HTR-8/SVneo (cell line): ENCODE measurements at regions not wholly inside any gene's neighbourhood (a gene's known extent, or its start where the extent isn't known, plus 50 kb on each side); places are given as distances from the start of the nearest gene placed in this dataset.

Experiments
- DNase-seq: peaks from one replicate; pipeline ENCODE4 v3.0.0; 2011; ENCODE audit warnings: low spot score, mixed read lengths; ENCODE audit not compliant: insufficient read length
- FAIRE-seq: peaks from 2 replicates; lab custom pipeline; 2011; peaks lifted over from hg19 to GRCh38; lab: Jason Lieb, UNC

DNA sequence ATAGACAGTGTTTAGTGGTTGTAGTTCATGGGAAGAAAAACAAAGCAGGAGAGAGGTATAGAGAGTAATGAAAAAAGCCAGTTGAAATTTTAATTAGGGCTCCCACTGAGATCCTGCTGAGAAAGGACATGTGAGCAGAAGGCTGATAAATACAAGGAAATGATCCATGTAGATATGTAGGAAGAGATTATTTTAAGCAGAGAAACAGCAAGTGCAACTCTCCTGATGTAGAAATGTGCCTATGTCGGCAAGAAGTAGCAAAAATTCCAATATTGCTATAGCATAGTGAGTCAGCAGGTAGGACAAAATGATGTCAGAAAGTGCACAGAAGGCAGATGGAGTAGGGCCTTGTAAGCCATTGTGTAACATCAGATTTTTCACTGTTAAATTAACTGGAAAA lies 1027.3 kb downstream of the PCDH18 start:
- FAIRE-seq: no peak
- DNase-seq: no peak

DNA sequence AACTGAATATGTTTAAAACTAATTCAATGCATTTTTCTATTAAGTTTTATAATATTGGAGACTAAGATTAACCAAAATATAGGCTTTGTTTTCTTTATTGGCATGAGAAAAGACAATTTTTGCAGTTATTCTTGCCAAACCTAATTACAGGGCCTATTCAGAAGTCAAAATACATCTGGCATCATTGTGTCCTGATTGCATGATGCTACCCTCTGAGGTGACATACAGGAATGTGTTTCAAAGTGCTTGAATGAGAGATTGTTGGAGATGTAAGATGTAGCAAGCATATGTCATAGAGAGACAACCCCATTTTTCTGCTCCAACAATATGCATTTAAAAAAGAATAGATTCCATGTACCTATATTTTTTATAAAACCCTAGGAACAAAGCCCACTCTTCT lies 1036.4 kb downstream of the PCDH18 start:
- DNase-seq: no peak
- no peak for FAIRE-seq

DNA sequence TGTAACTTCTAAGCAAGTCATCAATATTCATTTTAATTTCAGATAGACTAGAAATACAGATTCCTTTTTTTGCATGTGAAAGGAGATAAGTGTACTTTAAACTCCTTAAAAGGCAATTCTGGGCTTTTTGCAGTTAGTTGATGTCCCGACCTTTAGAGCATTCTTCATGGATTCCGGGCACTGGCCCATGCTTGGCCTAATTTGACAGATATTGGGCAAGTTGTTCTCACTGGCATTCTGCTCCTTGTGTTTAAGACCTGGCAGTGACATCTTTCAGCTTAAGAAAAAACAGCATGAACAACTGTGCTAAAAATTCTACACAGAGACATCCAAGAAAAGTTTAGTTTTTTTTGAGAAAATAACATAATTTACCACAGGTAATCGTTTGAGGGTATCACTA lies 1037.2 kb downstream of the PCDH18 start:
- no peak for FAIRE-seq
- no peak for DNase-seq

DNA sequence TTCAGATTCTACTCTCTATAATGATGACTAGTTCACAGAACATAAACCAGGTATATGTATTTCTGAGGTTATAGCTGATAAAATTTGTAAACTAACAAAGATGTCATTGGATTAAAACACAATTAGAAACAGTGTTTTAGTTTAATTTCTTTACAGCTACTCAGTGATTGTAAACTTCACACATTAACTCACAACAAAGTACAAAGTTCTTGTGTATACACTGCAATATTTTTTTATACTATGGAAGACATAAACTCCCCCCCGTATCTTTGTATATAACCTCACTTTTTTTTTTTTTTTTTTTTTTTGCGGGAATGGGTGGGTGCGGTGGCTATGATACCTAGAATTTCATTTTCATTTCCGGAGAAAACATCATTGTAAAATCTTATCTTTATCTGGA lies 1043.2 kb downstream of the PCDH18 start:
- FAIRE-seq: no peak

DNA sequence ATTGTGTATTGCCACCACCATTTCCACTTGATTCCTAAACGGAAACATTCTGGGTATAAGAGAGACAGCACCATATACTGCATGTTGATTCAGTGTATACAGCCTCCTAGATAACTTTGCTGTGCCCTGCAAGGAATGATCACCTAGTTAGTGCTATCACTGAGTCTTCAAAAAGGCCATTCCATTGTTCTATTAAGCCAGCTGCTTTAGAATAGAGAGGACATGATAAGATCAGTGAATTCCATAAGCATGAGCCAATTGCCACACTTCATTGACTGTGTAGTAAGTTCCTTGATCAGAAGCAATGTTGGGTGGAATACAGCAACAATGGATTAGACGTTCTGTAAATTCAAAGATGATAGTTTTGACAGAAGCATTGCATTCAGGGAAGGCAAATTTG lies 1047.3 kb downstream of the PCDH18 start:
- DNase-seq: no peak
- no peak for FAIRE-seq

More for the DNA sequence above, 1043.2 kb downstream of the PCDH18 start:
- DNase-seq: no peak

DNA sequence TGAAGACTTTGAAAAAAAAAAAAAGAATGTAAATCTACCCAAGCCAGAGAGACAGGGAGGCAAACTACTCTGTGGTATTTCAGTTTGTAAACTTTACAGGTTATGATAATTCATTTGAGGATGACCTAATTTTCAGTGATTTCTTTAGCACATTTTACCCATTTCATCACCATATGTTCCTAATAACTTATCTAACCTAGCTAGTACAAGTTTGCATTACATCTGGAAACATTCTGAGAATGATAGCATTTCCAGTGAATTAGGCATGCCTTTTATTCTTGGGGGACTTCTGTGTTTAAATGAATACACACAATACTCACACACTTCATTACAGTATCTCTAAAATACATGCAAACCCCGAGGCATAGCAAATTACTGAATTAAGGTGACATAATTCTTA lies 1055.5 kb downstream of the PCDH18 start:
- no peak for FAIRE-seq
- no peak for DNase-seq

DNA sequence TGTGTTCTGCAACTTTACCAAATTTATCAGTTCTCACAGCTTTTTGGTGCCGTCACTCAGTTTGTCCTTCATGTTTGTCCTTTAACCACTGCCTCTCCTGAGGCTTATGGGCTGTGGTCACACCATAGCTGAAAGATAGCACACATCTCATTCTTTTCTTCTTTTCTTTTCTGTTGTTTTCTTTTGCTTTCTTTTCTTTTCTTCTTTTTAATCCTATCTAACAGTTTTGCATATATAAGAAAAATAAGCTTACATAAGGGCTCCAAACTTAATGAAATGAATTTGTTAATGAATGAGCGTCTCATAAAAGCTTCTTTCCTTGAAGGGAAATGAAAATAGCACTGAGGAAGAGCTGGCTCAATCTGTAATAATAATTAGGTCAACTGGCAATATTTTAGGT lies 1061.2 kb downstream of the PCDH18 start:
- no peak for FAIRE-seq
- DNase-seq: no peak

DNA sequence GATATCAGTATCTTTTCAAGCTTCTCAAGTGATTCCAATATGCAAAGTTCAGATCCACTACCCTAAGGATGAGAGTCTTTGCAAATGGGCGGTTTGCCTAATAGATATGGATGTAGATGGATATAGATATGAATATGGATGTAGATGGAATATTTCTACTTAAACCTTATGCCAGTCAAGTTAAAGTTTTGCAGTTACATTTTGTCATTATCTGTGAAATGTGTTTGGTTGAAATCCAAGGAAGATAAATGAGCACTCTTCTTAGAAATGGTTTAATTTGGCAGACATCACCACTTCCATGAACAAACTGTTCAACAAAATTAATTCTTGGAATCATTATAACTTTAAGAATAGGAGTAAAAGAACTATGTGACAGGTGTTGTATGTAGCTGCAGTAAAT lies 1066.6 kb downstream of the PCDH18 start:
- DNase-seq (no peak), FAIRE-seq (no peak)

DNA sequence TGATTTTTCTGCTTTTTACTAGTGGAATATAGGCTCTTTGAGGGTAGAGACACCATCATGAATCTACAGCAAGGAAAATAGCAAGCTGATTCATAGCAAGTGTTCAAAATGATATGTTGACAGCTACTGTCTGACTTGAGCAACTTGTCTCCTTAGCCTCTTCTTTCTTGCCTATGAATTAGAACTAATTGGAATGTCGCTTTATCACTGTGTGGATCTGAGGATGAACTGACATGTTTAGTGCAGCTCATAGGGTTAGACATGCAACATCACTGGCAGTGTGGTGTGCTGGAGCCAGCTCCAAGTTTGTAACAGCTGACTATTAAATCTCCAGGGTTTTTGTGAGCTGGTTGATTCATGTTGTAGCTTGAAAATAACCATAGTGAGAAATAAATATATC lies 1068.4 kb downstream of the PCDH18 start:
- FAIRE-seq (no peak), DNase-seq (no peak)

DNA sequence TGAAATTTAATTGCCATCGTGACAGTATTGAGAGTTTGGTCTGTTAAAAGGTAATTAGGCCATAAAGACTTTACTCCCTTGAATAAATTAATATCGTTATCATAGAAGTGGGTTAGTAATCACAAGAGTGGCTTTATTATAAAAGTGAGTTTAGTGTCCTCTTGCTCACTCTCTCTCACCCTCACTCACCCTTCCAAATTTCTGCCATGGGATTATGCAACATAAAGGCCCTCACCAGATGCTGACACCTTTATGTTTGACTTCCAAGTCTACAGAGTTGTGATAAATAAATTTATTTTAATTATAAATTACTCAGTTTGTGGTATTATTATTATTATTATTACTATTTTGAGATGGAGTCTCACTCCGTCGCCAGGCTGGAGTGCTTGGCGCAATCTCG lies 1070.8 kb downstream of the PCDH18 start:
- FAIRE-seq: no peak
- DNase-seq: no peak

DNA sequence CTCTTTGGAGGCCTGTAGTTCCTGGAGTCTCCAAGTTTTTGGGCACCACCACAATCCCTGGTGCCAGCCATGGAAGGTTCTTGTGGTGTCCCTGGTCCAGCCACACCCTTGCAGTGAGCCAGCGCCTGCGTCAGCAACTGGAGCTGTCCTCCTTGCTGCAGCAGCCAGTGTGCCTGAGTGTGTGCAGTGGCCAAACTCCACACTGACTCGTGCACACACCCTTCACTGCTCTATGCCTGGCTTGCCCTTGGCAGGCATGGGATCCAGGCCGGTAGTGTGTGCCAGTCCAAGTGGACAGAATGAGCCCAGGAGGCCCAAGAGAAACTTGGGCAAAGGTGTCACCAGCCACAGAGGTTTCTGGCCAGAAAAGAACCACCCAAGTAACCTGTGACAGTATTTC lies 1074.0 kb downstream of the PCDH18 start:
- no peak for FAIRE-seq
- no peak for DNase-seq

DNA sequence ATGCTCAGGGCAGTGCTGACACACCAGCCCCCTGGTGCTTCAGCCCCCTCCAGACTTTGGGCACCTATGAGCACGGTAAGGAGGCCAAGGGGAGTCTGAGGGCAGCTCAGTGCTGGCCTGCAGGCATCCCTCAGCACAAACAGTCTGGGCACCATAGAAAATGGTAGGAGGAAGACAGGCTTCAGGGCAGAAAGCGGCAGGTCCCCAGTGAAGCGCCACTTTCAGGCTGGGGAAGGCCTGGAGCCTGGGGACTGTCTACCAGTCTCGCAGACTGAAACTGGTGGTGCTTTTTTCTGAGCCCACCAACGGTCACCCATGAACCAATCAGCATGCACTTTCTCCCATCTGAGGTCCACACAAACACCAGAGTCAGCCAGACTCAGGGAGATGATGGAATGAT lies 1074.7 kb downstream of the PCDH18 start:
- DNase-seq: no peak
- FAIRE-seq: no peak

DNA sequence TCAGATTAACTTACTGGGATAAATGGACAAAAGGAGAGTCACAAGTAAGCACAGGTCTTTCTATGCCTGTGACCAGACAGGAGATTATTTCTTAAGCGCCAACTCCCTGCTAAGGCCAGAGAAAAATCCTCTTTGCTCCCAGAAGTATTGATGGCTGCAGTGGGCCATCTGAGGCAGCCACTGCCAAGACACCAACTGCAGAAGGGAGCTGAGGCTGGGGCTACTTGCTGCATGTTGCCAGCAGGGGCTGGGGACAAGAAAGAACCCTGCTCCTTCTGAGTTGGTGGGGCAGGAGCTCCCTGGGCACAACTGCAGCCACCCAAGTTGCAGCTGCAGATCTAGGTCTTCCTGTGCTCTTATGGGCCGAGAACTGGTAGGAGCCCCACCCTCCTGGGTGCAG lies 1075.3 kb downstream of the PCDH18 start:
- DNase-seq (no peak), FAIRE-seq (no peak)

DNA sequence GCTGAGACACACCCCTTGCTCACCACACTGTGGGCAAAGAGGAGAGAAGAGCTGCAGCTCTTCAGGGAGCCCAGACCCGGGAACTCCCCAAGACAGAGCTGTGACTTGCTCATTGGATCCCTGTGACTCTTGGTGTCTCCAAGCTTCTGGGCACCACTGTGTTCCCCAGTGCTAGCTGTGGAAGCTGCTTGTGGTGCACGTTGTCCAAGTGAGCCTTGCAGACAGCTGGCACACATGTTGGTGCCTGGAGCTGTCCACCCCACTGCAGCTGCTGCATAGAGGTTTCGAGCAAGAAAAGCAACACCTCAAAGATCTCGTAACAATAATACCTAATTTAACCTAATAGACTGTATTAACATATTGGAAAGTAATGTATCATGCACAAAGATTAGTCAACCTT lies 1089.3 kb downstream of the PCDH18 start:
- FAIRE-seq (no peak), DNase-seq (no peak)

DNA sequence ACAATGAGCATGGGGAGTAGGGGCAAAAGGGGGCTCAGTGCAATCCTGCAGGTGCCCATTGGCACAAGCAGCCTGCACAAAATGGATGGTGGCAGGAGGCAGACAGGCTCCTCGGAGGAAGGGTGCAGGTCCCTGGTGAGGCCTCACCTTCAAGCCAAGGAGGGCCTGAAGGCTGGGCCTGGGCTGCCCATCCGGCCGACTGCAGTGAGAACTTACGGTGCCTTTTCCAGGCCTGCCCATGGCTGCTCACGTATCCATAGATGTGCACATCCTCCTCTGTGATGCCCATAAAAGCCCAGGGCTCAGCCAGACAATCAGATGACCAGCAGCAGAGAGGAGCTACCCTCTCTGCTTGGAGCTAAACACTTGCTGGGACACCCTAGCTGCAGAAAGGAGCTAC lies 1089.8 kb downstream of the PCDH18 start:
- FAIRE-seq: no peak
- no peak for DNase-seq

DNA sequence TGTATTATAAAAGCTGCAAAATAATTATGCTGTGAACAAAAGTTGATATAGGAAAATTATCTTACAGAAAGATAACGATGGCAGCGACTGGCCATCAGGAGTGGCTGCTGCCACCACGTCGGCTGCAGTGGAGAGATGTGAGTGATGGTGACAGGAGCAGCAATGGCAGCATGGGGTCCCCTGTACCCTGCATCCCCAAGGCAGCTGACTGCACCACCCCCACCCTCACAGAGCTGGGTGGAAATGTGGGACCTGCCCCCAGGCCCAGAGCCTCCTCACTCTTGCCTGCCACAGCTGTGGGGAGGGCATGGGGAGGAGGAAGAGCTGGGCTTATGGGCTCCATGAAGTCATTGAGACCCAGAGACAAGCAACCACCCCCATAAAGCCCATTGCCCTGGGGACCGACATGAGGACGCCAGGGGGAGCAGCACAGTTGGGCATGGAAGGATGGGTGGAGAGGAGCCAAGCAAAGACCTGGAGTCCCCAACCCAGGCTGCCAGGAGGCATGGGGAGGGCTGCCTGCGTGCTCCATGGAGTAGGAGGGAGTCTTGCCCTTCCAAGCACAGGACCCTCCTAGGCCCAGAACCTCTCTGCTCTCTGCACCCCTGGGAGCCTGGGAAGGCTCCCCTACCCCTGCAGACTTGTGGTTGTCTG lies 1090.5 kb downstream of the PCDH18 start:
- FAIRE-seq (no peak), DNase-seq (no peak)

DNA sequence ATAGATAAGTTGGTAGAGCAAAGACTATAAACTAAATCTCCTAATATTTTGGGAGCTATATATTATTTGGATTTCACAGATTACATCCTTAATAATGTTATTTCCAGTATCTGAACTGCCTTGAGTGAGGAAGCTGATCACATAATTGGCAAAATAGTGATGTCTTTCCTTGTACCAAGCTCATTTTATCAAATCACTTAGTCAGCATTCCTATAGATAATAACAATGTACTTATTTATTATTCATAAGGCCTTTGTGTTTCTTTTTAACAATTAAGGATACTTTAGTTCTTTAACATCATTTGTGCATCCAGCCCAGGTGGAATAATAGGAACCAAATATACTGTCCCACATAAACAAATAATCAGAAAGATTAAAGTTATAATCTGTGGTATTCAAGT lies 1093.6 kb downstream of the PCDH18 start:
- no peak for DNase-seq
- FAIRE-seq: no peak

DNA sequence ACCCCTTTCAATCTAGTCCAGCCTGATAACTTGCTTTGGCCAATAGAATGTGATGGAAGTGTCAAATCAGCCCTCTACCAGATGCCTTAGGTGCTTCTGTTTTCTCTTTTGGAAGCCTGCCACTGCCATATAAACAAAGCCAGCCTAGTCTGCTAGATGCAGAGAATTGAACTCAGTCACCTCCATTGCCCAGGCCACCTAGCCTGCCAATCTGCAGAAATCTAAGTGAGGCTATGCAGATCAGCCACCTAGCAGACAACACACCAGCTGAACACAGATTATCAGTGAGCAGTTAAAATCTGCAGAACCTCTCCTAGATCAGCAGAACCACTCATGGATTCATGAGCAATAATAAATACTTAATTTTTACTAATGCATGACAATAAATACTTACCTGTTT lies 1108.2 kb downstream of the PCDH18 start:
- FAIRE-seq (no peak), DNase-seq (no peak)

DNA sequence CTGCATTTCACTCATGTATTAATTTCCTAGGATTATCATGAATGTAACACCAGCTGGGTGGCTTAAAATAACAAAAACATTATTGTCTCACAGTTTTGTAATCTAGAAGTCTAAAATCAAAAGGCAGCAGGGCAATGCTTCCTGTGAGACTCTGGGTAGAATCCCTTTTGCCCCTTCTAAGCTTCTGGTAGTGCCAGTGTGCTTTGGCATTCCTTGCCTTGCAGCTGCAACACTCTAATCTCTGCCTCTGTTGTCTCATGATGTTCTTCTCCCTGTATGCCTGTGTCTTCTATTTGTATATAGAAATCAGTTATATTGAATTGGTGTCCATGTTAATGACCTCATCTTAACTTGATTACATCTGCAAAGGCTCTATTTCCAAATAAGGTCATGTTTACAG lies 1117.3 kb downstream of the PCDH18 start:
- no peak for DNase-seq
- no peak for FAIRE-seq

DNA sequence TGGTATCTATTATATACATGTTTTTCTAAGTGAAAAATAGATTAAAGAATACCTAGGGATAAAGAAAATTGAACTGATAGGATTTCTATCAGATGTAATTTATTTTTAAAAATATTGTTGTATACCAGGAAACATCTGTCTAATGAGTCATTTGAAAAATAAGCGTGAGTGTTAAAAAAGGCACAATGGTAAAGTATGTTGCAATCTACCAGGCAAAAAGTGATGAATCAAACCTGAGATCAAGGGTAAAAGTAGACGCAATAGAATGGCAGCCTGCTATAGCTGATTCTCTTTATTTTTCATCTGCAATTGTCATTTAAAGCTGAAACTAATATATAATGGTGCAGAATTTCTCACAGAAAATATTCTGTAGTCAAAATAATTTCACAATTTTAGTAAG lies 1119.6 kb downstream of the PCDH18 start:
- FAIRE-seq (no peak), DNase-seq (peak; percentile 2)

DNA sequence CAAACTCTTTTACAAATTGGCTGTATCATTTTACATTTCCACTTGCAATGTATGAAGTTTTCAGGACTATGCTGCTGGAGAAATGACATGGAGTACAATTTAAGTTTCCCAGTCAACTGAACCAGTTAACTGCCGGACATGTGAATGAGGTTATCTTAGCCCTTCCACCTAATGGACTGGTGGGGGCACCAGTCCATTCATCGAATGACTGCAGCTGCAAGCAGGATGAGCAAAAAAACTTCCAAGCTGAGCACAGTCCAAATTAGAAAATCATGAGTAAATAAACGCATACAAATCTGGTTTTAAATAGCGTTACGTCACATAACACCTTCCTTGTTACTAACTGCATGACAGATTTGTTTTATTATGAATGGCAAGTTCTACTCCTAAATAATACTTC lies 1131.5 kb downstream of the PCDH18 start:
- FAIRE-seq (no peak), DNase-seq (no peak)

DNA sequence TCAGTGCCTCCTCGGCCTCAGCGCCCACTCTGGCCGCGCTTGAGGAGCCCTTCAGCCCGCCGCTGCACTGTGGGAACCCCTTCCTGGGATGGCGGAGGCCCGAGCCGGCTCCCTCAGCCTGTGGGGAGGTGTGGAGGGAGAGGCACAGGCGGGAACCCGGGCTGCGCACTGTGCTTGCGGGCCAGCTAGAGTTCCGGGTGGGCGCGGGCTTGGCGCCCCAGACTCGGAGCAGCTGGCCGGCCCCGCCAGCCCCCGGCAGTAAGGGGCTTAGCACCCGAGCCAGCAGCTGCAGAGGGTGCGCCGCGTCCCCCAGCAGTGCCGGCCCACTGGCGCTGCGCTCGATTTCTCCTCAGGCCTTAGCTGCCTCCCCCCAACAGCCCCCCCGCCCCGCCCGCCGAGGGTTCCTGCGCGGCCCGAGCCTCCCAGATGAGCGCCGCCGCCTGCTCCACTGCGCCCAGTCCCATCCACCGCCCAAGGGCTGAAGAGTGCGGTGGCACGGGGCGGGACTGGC lies 1137.0 kb downstream of the PCDH18 start:
- no peak for DNase-seq
- FAIRE-seq: no peak

DNA sequence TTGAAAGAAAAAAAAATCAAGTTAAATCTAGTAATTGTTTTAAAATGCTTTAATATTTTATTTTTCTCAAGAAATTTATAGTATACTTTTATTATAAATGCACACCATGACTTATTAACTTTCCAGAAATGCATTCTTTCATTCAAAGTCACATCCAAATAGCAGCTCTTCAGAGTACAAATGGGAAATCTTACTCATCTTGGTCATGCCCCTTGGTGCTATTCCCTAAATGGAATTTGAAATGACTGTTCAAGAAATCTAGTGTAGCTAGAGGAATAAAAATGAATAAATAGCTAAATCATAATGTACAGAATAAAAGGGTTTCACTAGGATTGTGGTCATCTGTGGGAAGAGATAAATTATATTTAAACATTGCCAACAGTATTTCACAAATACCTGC lies 1139.7 kb downstream of the PCDH18 start:
- no peak for DNase-seq
- FAIRE-seq: no peak
